NCI-H2029 treated with DMSO at 0.1 percent for 48 hours (cell line): ENCODE measurements at regions not wholly inside any gene's neighbourhood (a gene's known extent, or its start where the extent isn't known, plus 50 kb on each side); places are given as distances from the start of the nearest gene placed in this dataset.
"Not testable (repeated sequence)": the region's sequence is repeated elsewhere in the genome, so short reads cannot be mapped to it uniquely, and the experiment has no call there.

Experiments used
- DNase-seq: peaks from one replicate; lab custom pipeline; 2025; lab: John Stamatoyannopoulos, UW

DNA sequence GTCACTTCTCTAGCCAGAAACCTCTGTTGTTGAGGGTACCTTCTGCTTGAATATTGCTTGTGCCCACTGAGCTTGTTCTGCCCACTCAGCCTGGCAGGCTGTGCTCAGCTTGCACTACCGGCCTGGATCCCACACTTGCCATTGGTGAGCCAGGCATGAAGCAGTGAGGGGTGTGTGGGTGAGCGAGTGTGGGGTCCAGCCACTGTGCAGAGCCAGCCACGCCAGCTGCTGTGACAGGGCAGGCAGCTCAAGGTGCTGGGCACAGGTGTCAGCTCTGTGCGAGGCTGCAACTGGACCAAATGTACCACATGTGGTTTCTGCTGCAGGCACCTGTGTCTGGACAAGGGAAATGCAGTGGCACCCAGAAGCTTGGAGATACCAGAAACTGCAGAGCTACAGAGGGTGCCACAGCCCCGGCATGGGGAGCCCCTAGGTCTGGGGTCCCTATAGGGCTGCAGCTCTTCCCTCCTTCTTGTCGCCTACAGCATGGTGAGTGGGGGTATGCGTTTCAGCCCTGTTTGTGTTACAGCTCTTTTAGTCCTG is 305.1 kb upstream of the RIOK2 start:
- no peak for DNase-seq

DNA sequence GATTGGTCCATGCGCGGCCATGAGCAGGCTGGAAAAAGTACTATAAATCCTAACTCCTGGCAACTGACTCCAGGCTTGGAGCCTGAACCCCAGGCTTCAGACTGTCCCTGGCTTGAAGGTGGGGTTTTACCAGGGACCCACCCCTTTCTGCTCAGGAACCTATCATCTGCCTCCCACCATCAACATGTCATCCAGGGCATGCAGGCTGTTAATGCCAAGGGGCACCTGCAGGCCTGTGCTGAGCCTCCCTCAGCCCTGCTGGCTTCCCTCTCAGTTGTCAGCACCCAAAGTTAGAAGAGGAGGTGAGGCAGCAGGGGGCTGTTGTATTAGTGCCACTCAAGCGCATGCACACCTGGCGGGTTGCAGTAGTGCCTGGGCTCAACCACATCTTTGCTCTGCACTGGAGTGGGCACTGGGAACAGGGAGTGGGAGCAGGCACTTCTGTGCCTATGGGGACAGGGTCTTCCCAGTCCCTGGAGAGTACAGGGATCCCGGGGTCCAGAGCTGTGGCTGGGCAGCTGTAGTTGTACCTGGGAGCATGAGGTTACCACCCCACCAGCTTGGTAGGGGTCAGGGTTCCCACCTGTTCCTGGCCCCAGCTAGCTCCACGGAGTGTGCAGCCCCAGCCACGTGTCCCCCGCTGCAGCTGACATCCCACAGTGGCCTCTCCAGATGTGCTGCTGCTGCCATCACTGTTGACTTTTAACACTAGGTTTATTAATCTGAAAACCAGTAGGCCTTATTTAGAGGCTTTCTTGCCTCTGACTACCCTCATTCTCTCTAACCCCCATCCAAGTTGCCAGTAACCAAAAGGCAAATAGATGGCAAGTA is 306.2 kb upstream of the RIOK2 start:
- no peak for DNase-seq

GRCh38 chr5:97494465-97494864 is 311.4 kb upstream of the RIOK2 start:
- no peak for DNase-seq

- no peak for DNase-seq
Observed at GRCh38 chr5:97495301-97495700, 312.3 kb upstream of the RIOK2 start.

GRCh38 chr5:97496037-97496436 is 313.0 kb upstream of the RIOK2 start:
- DNase-seq, result no peak

- DNase-seq, result no peak
Observed at GRCh38 chr5:97498657-97499056, 315.6 kb upstream of the RIOK2 start.

- DNase-seq, result no peak
Observed at GRCh38 chr5:97499605-97500004, 316.6 kb upstream of the RIOK2 start.

- DNase-seq, result no peak
Observed at GRCh38 chr5:97501286-97501964, 318.4 kb upstream of the RIOK2 start.

GRCh38 chr5:97501965-97502305 is 318.9 kb upstream of the RIOK2 start:
- DNase-seq, result no peak

DNA sequence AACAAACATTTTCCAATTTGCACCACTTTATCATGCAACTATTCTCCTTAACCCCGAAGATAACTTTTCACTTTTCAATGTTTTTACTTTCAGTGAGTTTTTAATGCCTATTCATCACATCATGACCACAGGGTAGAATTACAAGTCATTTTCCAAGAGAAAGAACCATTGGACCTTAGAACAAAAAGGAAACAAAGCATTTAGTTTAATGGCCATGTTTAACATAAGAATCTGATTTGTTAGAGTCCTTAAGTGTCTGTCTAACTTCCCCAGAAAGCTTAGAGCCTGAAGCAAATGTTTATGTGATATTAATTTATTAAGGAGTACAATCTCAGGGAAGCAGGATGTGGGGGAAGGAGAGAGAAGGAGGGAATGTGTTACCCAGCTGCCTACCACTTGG is 325.8 kb upstream of the RIOK2 start:
- DNase-seq, result no peak

- not testable (repeated sequence) for DNase-seq
Observed at GRCh38 chr5:97519565-97519964, 336.5 kb upstream of the RIOK2 start.

DNA sequence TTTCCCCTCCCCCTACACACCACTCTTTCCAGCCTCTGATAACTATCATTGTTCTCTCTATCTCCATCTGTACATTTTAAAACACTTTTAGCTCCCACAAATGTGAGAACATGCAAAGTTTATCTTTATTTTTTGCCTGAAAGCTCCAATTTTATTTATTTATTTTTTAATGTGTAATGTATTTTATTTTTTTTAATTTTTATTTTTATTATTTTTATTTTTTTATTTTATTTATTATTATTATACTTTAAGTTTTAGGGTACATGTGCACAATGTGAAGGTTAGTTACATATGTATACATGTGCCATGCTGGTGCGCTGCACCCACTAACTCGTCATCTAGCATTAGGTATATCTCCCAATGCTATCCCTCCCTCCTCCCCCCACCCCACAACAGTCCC is 340.3 kb upstream of the RIOK2 start:
- DNase-seq, result not testable (repeated sequence)

- DNase-seq, result no peak
Observed at GRCh38 chr5:97525780-97526179, 342.7 kb upstream of the RIOK2 start.

GRCh38 chr5:97528941-97529340 is 345.9 kb upstream of the RIOK2 start:
- DNase-seq, result no peak

GRCh38 chr5:97529354-97529985 is 346.4 kb upstream of the RIOK2 start:
- DNase-seq, result no peak

GRCh38 chr5:97531549-97531948 is 348.5 kb upstream of the RIOK2 start:
- DNase-seq, result no peak

DNA sequence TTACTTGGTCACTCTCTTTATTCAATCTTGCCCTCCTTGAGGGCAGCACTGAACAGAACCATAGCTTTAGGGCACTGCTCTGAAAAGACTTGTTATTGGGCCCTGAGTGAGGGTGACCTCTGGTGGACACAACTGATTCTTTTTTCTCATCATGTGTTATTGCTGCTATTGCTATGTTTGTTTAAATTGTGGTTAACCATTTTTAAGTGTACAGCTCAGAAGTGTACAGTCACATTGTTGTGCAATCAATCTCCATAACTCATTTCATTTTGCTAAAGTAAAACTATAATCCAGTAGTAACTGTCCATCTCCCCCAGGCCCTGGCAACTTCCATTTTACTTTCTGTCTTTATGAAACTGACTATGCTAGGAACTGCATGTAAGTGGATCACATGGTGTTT is 351.1 kb upstream of the RIOK2 start:
- no peak for DNase-seq

DNA sequence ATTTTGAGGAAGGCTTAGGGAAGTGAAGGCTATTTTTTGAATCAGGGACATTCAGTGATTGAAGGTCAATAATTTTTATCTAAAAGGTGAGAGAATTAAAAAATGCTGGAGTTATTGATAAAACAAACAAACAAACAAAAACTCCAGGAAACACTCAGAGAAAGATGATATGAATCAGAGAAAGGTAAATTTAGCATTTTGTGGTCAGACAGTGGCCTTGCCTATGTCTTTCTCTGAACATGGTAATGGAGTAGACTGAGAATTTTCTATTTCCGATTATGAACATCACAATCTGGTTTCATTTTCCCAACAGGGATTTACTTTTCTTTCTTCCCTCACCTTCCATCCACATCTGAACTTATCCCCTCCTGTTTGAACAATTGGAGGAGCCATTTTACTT is 353.6 kb upstream of the RIOK2 start:
- no peak for DNase-seq

DNA sequence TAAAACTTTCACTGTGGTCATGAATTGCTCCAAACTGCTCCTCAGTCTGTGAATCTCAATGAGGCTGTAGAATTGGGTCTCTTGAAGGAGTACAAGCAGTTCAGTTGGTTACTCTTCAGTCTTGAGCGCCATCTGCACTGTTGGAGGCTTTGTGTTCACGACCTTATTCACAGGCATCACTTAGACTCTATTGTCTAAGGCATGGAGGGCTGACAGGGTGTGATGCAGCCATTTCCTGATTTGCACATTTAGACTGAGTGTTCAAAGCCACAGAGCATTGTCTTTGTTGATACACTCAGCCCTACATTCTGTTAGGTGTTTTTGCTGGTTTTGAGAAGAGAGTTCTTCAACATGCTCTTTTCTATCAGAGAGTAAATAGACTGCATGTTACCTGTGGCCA is 355.9 kb upstream of the RIOK2 start:
- DNase-seq, result no peak

DNA sequence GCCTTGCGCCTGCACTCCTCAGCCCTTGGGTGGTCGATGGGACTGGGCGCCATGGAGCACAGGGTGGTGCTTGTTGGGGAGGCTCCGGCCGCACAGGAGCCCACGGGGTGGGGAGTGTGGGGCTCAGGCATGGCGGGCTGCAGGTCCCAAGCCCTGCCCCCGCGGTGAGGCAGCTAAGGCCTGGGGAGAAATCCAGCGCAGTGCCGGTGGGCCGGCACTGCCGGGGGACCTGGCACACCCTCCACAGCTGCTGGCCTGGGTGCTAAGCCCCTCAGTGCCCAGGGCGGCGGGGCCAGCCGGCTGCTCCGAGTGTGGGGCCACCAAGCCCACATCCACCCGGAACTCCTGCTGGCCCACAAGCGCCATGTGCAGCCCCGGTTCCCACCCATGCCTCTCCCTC is 358.8 kb upstream of the RIOK2 start:
- DNase-seq, result no peak

DNA sequence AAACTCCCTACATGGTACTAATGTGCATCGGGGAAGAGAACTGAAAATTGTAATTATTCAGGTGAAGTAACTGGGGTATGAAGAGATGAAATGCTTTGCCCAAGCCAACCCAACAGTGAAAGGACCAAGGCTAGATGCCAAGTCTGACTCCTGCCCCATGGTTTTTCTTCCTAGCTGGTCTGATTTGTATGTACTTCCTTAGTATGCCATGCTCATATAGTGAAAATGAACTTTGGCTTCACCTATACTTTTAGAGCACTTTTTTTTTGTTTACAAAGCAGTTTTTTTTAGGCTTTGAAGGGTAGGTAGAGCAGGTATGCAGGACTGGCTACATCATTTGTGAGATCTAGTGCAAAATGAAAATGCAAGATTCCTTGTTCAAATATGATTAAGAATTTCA is 359.4 kb upstream of the RIOK2 start:
- DNase-seq, result no peak

DNA sequence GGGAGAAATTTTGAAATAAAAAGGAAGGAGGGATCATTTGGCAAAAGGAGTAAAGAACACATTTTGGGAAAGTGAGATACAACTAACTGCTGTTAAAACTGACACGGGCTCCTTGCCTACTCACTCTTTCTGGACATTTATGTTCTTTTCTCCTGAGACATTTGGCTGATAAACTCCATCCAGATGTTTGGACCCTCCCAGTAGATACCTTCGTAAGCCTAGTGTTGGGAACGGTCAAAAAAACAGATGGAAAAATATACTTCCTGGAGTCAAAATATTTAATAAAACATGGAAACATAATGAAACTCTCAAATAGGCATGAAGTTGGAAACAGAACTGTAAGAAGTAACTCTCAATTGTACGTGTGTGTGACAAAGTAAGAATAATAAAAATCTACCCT is 360.1 kb upstream of the RIOK2 start:
- no peak for DNase-seq

DNA sequence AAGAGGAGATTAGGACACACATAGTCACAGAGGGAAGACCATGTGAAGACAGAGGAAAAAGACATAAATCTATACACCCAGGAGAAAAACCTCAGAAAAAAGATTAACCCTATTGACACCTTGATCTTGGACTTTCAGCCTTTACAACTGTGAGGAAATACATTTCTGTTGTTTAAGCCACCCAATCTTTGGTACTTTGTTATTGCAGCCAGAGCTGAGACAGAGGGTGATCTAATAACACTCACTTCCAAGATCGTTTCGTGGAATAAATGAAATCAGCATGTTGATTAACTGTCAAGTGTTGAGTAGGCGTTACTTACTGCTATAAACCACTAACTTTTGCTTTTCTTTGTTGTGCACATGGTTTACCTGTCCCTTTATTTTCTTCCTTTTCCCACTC is 361.2 kb upstream of the RIOK2 start:
- DNase-seq, result no peak
